ENCODE measurements at regions not wholly inside any gene's neighbourhood (a gene's known extent, or its start where the extent isn't known, plus 50 kb on each side); places are given as distances from the start of the nearest gene placed in this dataset.

DNA sequence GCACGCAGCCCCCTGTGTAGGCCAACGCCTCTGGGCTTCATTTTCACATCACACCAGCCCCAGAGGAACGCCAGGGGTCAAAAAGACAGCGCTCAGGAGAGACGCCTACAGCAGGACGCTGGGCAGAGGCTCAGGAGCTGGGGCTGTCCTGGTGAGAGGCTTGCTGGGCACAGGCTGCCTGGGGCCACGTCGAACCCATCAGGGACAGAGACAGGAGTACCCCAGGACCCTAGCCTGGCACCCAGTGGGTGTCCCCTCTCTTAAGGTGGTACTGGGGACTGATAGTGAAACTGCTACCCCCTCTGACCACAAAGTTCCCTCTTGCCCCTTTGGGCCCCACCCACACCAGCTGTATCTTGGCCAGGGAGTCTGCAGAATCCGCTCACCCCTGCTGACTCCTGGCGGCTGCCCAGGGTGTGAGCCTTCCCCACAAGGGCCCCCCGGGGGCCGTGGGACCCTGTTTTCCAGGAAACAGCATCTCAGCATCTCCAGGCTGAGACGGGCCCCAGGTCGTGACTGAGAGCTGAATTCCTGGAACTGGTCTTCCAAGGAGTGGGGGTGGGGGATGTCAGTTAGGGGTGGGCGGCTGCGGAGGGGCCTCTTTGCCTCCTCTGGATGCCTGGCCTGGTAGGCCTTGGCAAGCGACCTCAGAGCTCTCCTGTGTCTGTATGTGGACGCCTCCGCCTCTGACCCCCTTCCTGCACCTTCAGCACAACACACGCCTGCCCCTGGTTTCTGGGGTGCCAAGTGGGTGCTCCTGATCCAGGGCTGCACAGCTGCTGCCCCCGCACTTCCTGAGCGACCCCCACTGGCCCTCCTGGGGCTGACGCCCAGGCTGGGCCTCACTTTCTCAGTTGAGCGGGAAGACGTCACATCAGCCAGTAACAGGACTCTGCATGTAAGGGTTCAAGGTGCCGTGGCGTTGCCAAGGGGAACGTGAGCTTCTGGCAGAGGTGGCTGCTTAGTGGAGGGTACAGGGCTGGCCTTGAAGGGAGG, 321.9 kb upstream of the RTL1 start:
- FAIRE-seq: no peak
- no peak for DNase-seq (ENCODE audit: low spot score)

GRCh38 chr14:101226265-101226602, 322.7 kb upstream of the RTL1 start:
- DNase-seq (ENCODE audit: low spot score) (no peak), FAIRE-seq (no peak)

- FAIRE-seq (no peak), DNase-seq (ENCODE audit: low spot score) (no peak)
These were observed 323.3 kb upstream of the RTL1 start for GRCh38 chr14:101226603-101227425.

GRCh38 chr14:101227611-101228594, 324.4 kb upstream of the RTL1 start:
- no peak for FAIRE-seq
- no peak for DNase-seq (ENCODE audit: low spot score)

DNA sequence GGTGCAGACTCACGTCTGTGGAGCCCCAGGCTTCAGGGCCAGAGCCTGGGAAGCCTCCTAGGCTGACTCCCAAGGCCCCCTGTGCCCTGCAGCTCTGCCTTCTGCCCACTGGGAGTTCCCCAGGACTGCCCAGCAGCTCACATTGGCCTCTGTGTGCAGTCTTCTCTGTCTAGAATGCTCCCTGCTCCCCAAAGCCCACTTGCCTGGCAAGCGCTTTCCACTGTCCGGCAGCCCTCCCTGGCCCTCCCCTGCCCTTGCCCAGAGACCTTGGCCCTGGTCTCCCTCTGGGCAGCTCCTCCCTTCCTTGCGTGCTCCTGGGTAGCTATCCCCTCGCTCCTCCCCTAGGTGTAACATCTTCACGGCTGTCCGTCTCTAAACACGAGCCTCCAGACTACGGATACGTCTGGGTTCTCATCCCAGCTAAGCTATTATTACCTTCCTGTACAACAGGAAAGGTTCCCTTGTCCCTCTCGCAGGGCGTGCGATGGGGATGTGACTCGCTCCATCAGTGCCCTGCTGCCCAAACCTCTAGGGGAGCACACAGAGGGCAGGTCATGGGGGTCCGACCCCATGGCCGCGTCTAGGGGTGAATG, 325.5 kb upstream of the RTL1 start:
- DNase-seq (ENCODE audit: low spot score) (no peak), FAIRE-seq (no peak)

DNA sequence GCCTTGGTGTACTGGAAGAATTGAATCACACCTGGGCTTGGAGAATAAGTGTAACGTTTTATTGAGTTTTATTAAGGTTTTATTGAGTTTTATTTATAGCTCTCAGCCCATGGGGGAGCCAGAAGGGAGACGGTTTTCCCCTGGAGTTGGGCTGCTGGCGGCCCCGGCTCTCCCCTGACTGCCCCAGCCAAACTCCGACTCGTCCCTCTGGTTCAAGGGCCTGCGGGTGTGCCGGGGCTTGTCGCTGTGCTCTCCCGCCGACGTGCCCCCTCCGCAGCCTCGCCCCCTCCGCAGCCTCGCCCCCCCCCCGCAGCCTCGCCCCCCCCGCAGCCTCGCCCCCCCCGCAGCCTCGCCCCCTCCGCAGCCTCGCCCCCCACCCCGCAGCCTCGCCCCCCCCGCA, 326.1 kb upstream of the RTL1 start:
- FAIRE-seq (no peak), DNase-seq (ENCODE audit: low spot score) (no peak)

DNA sequence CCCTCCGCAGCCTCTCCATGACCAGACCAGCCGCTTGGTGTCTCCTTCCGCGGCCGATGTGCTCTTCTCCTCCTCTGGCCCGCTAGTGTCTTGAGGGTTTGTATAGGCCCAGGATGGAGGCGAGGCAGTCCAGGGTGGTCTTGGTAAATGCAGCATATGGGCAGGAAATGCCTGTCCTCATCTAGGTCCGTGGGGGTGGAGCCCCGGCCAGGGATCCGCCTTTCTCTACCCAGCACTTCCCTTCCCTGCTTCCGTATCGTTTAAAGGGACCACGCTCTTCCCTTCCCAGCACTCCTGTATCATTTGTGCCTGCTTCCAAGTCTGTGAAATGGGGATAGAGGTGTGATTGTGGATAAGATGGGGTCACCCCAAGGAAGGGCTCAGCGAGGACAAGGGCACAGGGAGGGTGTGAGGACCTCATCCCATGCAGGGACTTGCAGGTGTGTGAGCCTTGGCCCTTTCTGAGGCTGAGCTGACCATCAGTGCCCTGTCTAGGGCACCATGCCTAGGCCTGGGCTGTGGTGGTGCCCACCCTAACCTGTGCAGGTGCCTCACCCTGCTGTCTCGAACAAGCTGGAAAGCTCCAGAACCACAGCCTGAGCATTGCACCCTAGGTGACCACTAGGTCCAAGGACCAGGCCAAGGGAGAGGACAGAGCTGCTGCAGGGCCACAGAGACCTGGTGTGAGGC, 326.8 kb upstream of the RTL1 start:
- no peak for FAIRE-seq
- no peak for DNase-seq (ENCODE audit: low spot score)

- FAIRE-seq (no peak), DNase-seq (ENCODE audit: low spot score) (no peak)
These were observed 327.5 kb upstream of the RTL1 start for GRCh38 chr14:101230851-101231550.

DNA sequence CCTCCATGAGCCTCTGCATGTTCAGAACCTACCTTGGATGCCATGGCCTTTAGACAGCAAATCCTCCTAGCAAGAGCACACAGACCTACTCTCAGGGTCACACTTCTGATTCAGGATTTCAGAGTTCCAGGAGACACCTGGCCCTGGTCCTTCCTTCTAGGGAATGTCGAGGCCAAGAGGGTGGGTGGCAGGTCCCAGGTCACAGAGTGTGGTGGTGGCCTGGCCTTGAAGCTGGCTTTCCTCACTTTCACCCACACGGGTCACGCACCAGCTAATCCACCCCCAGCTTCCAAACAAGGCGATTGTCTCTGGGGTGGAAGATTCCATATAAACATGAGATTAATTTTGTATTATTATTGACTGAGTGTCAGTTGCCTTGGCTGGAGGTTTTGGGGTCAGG, 328.3 kb upstream of the RTL1 start:
- no peak for FAIRE-seq
- DNase-seq (ENCODE audit: low spot score): no peak

- no peak for FAIRE-seq
- no peak for DNase-seq (ENCODE audit: low spot score)
These were observed 328.8 kb upstream of the DIO3 start for GRCh38 chr14:101232340-101233020.

GRCh38 chr14:101233021-101233366, 328.3 kb upstream of the DIO3 start:
- no peak for FAIRE-seq
- DNase-seq (ENCODE audit: low spot score): no peak

- DNase-seq (ENCODE audit: low spot score): no peak
- no peak for FAIRE-seq
These were observed 327.9 kb upstream of the DIO3 start for GRCh38 chr14:101233391-101233790.

- DNase-seq (ENCODE audit: low spot score) (no peak), FAIRE-seq (no peak)
These were observed 327.5 kb upstream of the DIO3 start for GRCh38 chr14:101233808-101234207.

- FAIRE-seq (no peak), DNase-seq (ENCODE audit: low spot score) (no peak)
These were observed 326.9 kb upstream of the DIO3 start for GRCh38 chr14:101234244-101234937.

GRCh38 chr14:101234999-101235334, 326.3 kb upstream of the DIO3 start:
- no peak for FAIRE-seq
- no peak for DNase-seq (ENCODE audit: low spot score)

DNA sequence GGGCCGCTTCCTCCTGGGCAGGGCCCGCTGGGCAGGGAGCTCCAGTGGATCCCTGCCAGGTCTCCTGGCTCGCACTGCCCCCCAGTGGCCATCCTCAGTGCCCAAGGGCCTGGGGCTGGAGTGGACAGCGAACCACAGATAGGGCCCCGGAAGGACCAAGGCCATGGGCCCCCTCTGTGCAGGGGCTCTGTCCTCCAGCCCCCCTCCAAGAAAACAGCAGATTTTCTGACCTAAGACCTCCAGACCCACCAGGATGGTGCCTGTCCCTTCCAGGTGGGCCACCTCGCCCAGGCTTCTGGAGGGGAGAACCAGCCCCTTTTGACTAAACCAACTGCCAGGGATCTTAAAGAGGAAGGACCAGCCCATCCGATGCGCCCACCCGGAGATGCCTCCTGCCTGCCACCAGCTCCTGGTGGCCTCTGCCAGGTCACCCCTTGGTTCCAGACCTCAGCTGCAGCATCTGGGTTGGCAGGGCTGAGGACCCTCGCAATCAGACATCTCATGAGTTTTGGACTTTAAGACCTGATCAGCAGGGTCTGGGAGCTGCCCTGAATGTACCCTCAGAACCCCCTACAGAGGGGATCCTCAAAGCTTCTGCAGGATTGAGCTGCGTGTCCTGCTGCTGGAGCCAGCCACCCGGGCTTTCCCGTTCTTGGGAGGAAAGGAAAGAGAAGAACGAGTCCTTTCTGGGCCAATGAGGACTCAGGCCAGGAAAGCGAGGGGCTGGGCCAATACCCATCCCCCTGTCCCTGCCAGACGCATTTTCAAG, 325.8 kb upstream of the DIO3 start:
- FAIRE-seq: no peak
- DNase-seq (ENCODE audit: low spot score): no peak

GRCh38 chr14:101236496-101237251, 324.6 kb upstream of the DIO3 start:
- DNase-seq (ENCODE audit: low spot score): no peak
- FAIRE-seq: no peak
